Panc1 (cell line): ENCODE measurements at regions not wholly inside any gene's neighbourhood (a gene's known extent, or its start where the extent isn't known, plus 50 kb on each side); places are given as distances from the start of the nearest gene placed in this dataset.

Experiments
- ATAC-seq: fragments of 200-7000 bp; cut with Tn5 transposase; 2 replicates; pipeline ENCODE4 v1.9.1; 2020; ENCODE audit warnings: mild to moderate bottlenecking, moderate library complexity
- BruUV-seq: library from RNA; stranded (reverse); fragments of 400-500 nt; replicated peaks from 2 replicates; lab custom pipeline; 2021; lab: Mats Ljungman, UMichigan
- CTCF ChIA-PET: fragments of 300-600 bp; sonication (Branson Sonifier 250); formaldehyde crosslinking; loops from one replicate; lab custom pipeline; 2022; ENCODE audit warnings: antibody characterized with exemption; lab: Charles Lee
- POLR2A ChIA-PET: fragments of 300-600 bp; sonication (Branson Sonifier 250); formaldehyde crosslinking; loops from one replicate; lab custom pipeline; 2022; ENCODE audit warnings: antibody characterized with exemption; lab: Charles Lee
- DNase-seq: peaks from one replicate; pipeline ENCODE4 v3.0.0-alpha.2; 2010; ENCODE audit warnings: low read depth, low spot score
- H3K27ac ChIP-seq: 2 replicates; pipeline ENCODE4 v1.5.1; 2011; ENCODE audit warnings: mild to moderate bottlenecking, low read length, inconsistent platforms
- H3K27me3 ChIP-seq: fragments of 200-500 bp; sonication (Bioruptor generic); 2 replicates; pipeline ENCODE4 v1.6.0; 2014; ENCODE audit warnings: low read length, inconsistent platforms; ENCODE audit not compliant: control insufficient read depth, insufficient read depth
- H3K36me3 ChIP-seq: fragments of 200-500 bp; sonication (Bioruptor generic); 2 replicates; pipeline ENCODE4 v1.5.1; 2014; ENCODE audit warnings: inconsistent platforms, mild to moderate bottlenecking, low read length, moderate library complexity; ENCODE audit not compliant: control insufficient read depth, insufficient read depth
- H3K4me1 ChIP-seq: 2 replicates; pipeline ENCODE4 v1.5.1; 2011; ENCODE audit warnings: inconsistent platforms, mild to moderate bottlenecking, low read length, moderate library complexity; ENCODE audit not compliant: control insufficient read depth, insufficient read depth
- H3K4me3 ChIP-seq, 2 experiments: 2 replicates each; pipeline ENCODE4 v1.5.1; 2011 to 2012; ENCODE audit warnings: low read depth in 2 of 2, low read length in 2 of 2, mild to moderate bottlenecking in 2 of 2, inconsistent platforms in 1 of 2, moderate library complexity in 1 of 2
- H3K9me3 ChIP-seq: fragments of 200-500 bp; sonication (Bioruptor generic); 2 replicates; pipeline ENCODE4 v1.5.1; 2014; ENCODE audit warnings: low read depth, mild to moderate bottlenecking, inconsistent platforms, low read length, moderate library complexity; ENCODE audit not compliant: control insufficient read depth, insufficient read depth
- POLR2AphosphoS5 ChIP-seq: IDR thresholded peaks from 2 replicates; pipeline ENCODE4 v1.6.1; 2012; ENCODE audit warnings: mild to moderate bottlenecking, low read depth, low read length, moderate library complexity
- SIN3A ChIP-seq: IDR thresholded peaks from 2 replicates; pipeline ENCODE4 v1.6.1; 2012; ENCODE audit warnings: low read depth, mild to moderate bottlenecking, low read length, moderate library complexity, borderline replicate concordance; ENCODE audit not compliant: insufficient read depth
- TCF7L2 ChIP-seq: IDR thresholded peaks from 2 replicates; pipeline ENCODE4 v1.6.1; 2011; ENCODE audit warnings: mild to moderate bottlenecking, low read depth, low read length, inconsistent platforms
- in situ Hi-C: cut with HindIII; loops from 2 replicates; pipeline ENCODE4 v1.10.0; 2016; ENCODE audit warnings: low sequenced_read_pairs, low pct_unique_long_range_greater_than_20kb
- intact Hi-C: fragments of 100-400 bp; cut with micrococcal nuclease; formaldehyde crosslinking; loops from one replicate; pipeline ENCODE4 v1.10.0; 2022; ENCODE audit not compliant: unreplicated experiment
- TF ChIP-seq, protein P1 (sequence below), 2 experiments: IDR thresholded peaks; 2 replicates each; pipeline ENCODE4 v1.6.1; 2011 to 2012; ENCODE audit warnings: low read depth in 2 of 2, control low read depth in 1 of 2, low read length in 1 of 2, mild to moderate bottlenecking in 1 of 2, moderate library complexity in 1 of 2; ENCODE audit not compliant: insufficient read depth in 1 of 2
- TF ChIP-seq, protein P2 (sequence below): fragments of 450-650 bp; IDR thresholded peaks from 2 replicates; pipeline ENCODE4 v1.5.1; 2017; ENCODE audit warnings: mild to moderate bottlenecking

DNA sequence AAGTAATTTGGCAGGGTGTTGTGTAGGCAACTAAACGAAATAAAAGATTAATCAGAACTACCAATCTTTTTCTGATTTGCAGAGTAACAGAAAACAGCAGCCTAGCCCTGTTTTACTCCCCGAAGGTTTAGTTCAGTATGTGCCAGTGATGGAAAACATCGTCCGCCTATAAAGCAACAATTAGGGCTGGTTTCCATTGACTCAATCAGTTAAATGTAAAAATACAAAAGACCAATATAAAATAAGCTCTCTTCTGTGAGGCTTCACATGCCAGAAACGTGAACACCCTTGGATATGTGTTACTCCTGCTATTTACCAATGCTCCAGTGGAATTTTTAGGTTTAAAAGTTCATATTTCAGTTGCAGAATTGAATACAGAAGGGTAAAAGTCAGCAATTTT lies 210.5 kb upstream of the RSPO3 start:
- Histone ChIP-seq H3K4me1 (no peaks in the 10 kb centered on the region), H3K27ac (no peak overlapping the region), H3K9me3 (no peaks in the 10 kb centered on the region), H3K36me3 (no peaks in the 10 kb centered on the region), H3K27me3 (no peaks in the 10 kb centered on the region), H3K4me3 (no peak overlapping the region)
- in situ Hi-C loops = no loop called here
- intact Hi-C loops = no loop called here
- TF ChIP-seq POLR2AphosphoS5 (no peak), SIN3A (no peak), TCF7L2 (no peak)
- TF ChIP-seq, protein P1, sequence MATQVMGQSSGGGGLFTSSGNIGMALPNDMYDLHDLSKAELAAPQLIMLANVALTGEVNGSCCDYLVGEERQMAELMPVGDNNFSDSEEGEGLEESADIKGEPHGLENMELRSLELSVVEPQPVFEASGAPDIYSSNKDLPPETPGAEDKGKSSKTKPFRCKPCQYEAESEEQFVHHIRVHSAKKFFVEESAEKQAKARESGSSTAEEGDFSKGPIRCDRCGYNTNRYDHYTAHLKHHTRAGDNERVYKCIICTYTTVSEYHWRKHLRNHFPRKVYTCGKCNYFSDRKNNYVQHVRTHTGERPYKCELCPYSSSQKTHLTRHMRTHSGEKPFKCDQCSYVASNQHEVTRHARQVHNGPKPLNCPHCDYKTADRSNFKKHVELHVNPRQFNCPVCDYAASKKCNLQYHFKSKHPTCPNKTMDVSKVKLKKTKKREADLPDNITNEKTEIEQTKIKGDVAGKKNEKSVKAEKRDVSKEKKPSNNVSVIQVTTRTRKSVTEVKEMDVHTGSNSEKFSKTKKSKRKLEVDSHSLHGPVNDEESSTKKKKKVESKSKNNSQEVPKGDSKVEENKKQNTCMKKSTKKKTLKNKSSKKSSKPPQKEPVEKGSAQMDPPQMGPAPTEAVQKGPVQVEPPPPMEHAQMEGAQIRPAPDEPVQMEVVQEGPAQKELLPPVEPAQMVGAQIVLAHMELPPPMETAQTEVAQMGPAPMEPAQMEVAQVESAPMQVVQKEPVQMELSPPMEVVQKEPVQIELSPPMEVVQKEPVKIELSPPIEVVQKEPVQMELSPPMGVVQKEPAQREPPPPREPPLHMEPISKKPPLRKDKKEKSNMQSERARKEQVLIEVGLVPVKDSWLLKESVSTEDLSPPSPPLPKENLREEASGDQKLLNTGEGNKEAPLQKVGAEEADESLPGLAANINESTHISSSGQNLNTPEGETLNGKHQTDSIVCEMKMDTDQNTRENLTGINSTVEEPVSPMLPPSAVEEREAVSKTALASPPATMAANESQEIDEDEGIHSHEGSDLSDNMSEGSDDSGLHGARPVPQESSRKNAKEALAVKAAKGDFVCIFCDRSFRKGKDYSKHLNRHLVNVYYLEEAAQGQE (IDR thresholded peaks at IDR 0.05; ENCODE audit: insufficient read depth in 1 of 2, low read depth in 2 of 2, low read length in 1 of 2) = no peak
- TF ChIP-seq, protein P2, sequence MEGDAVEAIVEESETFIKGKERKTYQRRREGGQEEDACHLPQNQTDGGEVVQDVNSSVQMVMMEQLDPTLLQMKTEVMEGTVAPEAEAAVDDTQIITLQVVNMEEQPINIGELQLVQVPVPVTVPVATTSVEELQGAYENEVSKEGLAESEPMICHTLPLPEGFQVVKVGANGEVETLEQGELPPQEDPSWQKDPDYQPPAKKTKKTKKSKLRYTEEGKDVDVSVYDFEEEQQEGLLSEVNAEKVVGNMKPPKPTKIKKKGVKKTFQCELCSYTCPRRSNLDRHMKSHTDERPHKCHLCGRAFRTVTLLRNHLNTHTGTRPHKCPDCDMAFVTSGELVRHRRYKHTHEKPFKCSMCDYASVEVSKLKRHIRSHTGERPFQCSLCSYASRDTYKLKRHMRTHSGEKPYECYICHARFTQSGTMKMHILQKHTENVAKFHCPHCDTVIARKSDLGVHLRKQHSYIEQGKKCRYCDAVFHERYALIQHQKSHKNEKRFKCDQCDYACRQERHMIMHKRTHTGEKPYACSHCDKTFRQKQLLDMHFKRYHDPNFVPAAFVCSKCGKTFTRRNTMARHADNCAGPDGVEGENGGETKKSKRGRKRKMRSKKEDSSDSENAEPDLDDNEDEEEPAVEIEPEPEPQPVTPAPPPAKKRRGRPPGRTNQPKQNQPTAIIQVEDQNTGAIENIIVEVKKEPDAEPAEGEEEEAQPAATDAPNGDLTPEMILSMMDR = no peak
- BruUV-seq = no TSS peak
- ATAC-seq (no peak), DNase-seq (no peak)
- POLR2A ChIA-PET = no interaction called here
- CTCF ChIA-PET = no interaction called here

DNA sequence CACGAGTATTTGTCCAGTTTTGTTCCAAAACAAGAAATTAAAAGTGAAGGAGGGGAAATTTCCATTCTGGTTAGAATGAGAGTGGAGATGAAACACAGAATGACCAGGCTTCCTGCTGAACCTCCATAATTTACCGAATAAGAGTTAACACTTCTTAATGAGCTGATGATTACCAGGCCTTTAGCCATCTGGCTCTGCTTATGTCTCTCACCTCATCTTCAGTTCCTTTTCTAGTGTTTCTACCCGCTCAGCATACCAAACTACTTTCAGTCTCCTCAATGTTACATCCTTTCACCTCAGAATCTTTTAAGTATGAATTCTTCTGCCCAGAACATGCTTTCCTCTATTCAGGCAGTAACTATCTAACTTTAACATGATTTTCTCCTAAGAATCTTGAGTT lies 209.0 kb upstream of the RSPO3 start:
- H3K4me1 ChIP-seq = no peaks in the 10 kb centered on the region
- no peaks in the 10 kb centered on the region for H3K27me3 ChIP-seq
- DNase-seq (no peak), ATAC-seq (no peak)
- CTCF ChIA-PET = no interaction called here
- POLR2A ChIA-PET = no interaction called here
- intact Hi-C loops (no loop called here), in situ Hi-C loops (no loop called here)
- H3K36me3 ChIP-seq = no peaks in the 10 kb centered on the region
- H3K27ac ChIP-seq = no peak overlapping the region
- TF ChIP-seq, protein P2 = no peak
- TF ChIP-seq SIN3A = no peak
- no peak for TF ChIP-seq POLR2AphosphoS5
- TF ChIP-seq, protein P1 (IDR thresholded peaks at IDR 0.05; ENCODE audit: insufficient read depth in 1 of 2, low read depth in 2 of 2, low read length in 1 of 2) = no peak
- no peak for TF ChIP-seq TCF7L2
- no TSS peak for BruUV-seq
- H3K4me3 ChIP-seq = no peak overlapping the region
- H3K9me3 ChIP-seq = no peaks in the 10 kb centered on the region
